ENCODE measurements at regions not wholly inside any gene's neighbourhood (a gene's known extent, or its start where the extent isn't known, plus 50 kb on each side); places are given as distances from the start of the nearest gene placed in this dataset.
A peak's percentile ranks its signal among the peaks of the same experiment; 100 is the strongest.
"Not testable (repeated sequence)": the region's sequence is repeated elsewhere in the genome, so short reads cannot be mapped to it uniquely, and the experiment has no call there.

GRCh38 chr2:87398567-87399305 is 349.2 kb upstream of the PLGLB2 start:
- H3K4me3 ChIP-seq; H3K9me3 ChIP-seq; H3K36me3 ChIP-seq (replicated peaks); in situ Hi-C loops (cut with MboI; ENCODE audit: low sequenced_read_pairs); H3K4me1 ChIP-seq; H3K27me3 ChIP-seq (ENCODE audit: low read depth); DNase-seq (ENCODE audit: low spot score in 2 of 2): not testable (repeated sequence)

GRCh38 chr2:87401726-87402345 is 346.1 kb upstream of the PLGLB2 start:
- H3K9me3 ChIP-seq, result no peaks in the 10 kb centered on the region
- in situ Hi-C loops (cut with MboI; ENCODE audit: low sequenced_read_pairs), result no loop called here
- H3K27me3 ChIP-seq (ENCODE audit: low read depth), result no peaks in the 10 kb centered on the region
- H3K36me3 ChIP-seq (replicated peaks), result no peaks in the 10 kb centered on the region
- H3K4me1 ChIP-seq, result no peaks in the 10 kb centered on the region
- peak in 1 of 2 experiments; percentile 1 for DNase-seq (ENCODE audit: low spot score in 2 of 2)
- H3K4me3 ChIP-seq, result no peak overlapping the region

- Histone ChIP-seq H3K4me1 (no peaks in the 10 kb centered on the region), H3K4me3 (no peak overlapping the region), H3K9me3 (no peaks in the 10 kb centered on the region), H3K27me3 (ENCODE audit: low read depth) (no peaks in the 10 kb centered on the region), H3K36me3 (replicated peaks) (no peaks in the 10 kb centered on the region)
- in situ Hi-C loops (cut with MboI; ENCODE audit: low sequenced_read_pairs), result no loop called here
- DNase-seq (ENCODE audit: low spot score in 2 of 2), result no peak
These were observed 344.1 kb upstream of the PLGLB2 start for GRCh38 chr2:87403893-87404175.

- H3K36me3 ChIP-seq (replicated peaks); in situ Hi-C loops (cut with MboI; ENCODE audit: low sequenced_read_pairs); H3K9me3 ChIP-seq; DNase-seq (ENCODE audit: low spot score in 2 of 2); H3K4me1 ChIP-seq; H3K27me3 ChIP-seq (ENCODE audit: low read depth); H3K4me3 ChIP-seq: not testable (repeated sequence)
These were observed 343.3 kb upstream of the PLGLB2 start for GRCh38 chr2:87404411-87405255.

GRCh38 chr2:87405531-87406216 is 342.2 kb upstream of the PLGLB2 start:
- in situ Hi-C loops (cut with MboI; ENCODE audit: low sequenced_read_pairs); H3K4me3 ChIP-seq; DNase-seq (ENCODE audit: low spot score in 2 of 2); H3K27me3 ChIP-seq (ENCODE audit: low read depth); H3K36me3 ChIP-seq (replicated peaks); H3K9me3 ChIP-seq; H3K4me1 ChIP-seq: not testable (repeated sequence)

- in situ Hi-C loops (cut with MboI; ENCODE audit: low sequenced_read_pairs); H3K4me1 ChIP-seq; H3K4me3 ChIP-seq; H3K36me3 ChIP-seq (replicated peaks); DNase-seq (ENCODE audit: low spot score in 2 of 2); H3K9me3 ChIP-seq; H3K27me3 ChIP-seq (ENCODE audit: low read depth): not testable (repeated sequence)
These were observed 341.3 kb upstream of the PLGLB2 start for GRCh38 chr2:87406406-87407175.

GRCh38 chr2:87409601-87410000 is 338.3 kb upstream of the PLGLB2 start:
- in situ Hi-C loops (cut with MboI; ENCODE audit: low sequenced_read_pairs); H3K36me3 ChIP-seq (replicated peaks); H3K9me3 ChIP-seq; H3K4me3 ChIP-seq; H3K27me3 ChIP-seq (ENCODE audit: low read depth); H3K4me1 ChIP-seq; DNase-seq (ENCODE audit: low spot score in 2 of 2): not testable (repeated sequence)

- H3K4me3 ChIP-seq; H3K9me3 ChIP-seq; H3K27me3 ChIP-seq (ENCODE audit: low read depth); DNase-seq (ENCODE audit: low spot score in 2 of 2); in situ Hi-C loops (cut with MboI; ENCODE audit: low sequenced_read_pairs); H3K36me3 ChIP-seq (replicated peaks); H3K4me1 ChIP-seq: not testable (repeated sequence)
These were observed 337.5 kb upstream of the PLGLB2 start for GRCh38 chr2:87410371-87410770.

GRCh38 chr2:87412036-87412820 is 335.7 kb upstream of the PLGLB2 start:
- H3K36me3 ChIP-seq (replicated peaks); H3K4me3 ChIP-seq; H3K27me3 ChIP-seq (ENCODE audit: low read depth); H3K4me1 ChIP-seq; H3K9me3 ChIP-seq; in situ Hi-C loops (cut with MboI; ENCODE audit: low sequenced_read_pairs); DNase-seq (ENCODE audit: low spot score in 2 of 2): not testable (repeated sequence)

- H3K9me3 ChIP-seq; H3K4me3 ChIP-seq; H3K4me1 ChIP-seq; H3K27me3 ChIP-seq (ENCODE audit: low read depth); DNase-seq (ENCODE audit: low spot score in 2 of 2); H3K36me3 ChIP-seq (replicated peaks); in situ Hi-C loops (cut with MboI; ENCODE audit: low sequenced_read_pairs): not testable (repeated sequence)
These were observed 333.6 kb upstream of the PLGLB2 start for GRCh38 chr2:87414331-87414730.

- in situ Hi-C loops (cut with MboI; ENCODE audit: low sequenced_read_pairs); H3K27me3 ChIP-seq (ENCODE audit: low read depth); H3K4me1 ChIP-seq; H3K36me3 ChIP-seq (replicated peaks); DNase-seq (ENCODE audit: low spot score in 2 of 2); H3K9me3 ChIP-seq; H3K4me3 ChIP-seq: not testable (repeated sequence)
These were observed 332.9 kb upstream of the PLGLB2 start for GRCh38 chr2:87414795-87415570.

GRCh38 chr2:87415586-87416265 is 332.2 kb upstream of the PLGLB2 start:
- in situ Hi-C loops (cut with MboI; ENCODE audit: low sequenced_read_pairs); H3K9me3 ChIP-seq; H3K4me3 ChIP-seq; H3K36me3 ChIP-seq (replicated peaks); H3K4me1 ChIP-seq; H3K27me3 ChIP-seq (ENCODE audit: low read depth); DNase-seq (ENCODE audit: low spot score in 2 of 2): not testable (repeated sequence)
